Right lobe of liver (tissue), 4 donors: ENCODE measurements at regions not wholly inside any gene's neighbourhood (a gene's known extent, or its start where the extent isn't known, plus 50 kb on each side); places are given as distances from the start of the nearest gene placed in this dataset.

Source experiments
- CTCF ChIP-seq, 4 donors: fragments of 200-600 bp in 3 of 4; fragments of 450-650 bp in 1 of 4; IDR thresholded peaks; one replicate each; pipeline versions ENCODE4 v1.5.1 to v1.8.0; 2016 to 2022; ENCODE audit warnings: antibody characterized with exemption in 4 of 4, mild to moderate bottlenecking in 2 of 4
- POLR2A ChIP-seq: fragments of 450-650 bp; IDR thresholded peaks from one replicate; pipeline ENCODE4 v1.6.1; 2017; ENCODE audit warnings: antibody characterized with exemption, mild to moderate bottlenecking
- donor health status: DM: no; HTN: no; CAD: no.
- donor health status: DM: no; HTN: no; CAD: no.
- donor health status: DM: no; HTN: yes; CAD: no.

GRCh38 chr3:8290611-8291010 is 211.0 kb upstream of the LMCD1 start:
- TF ChIP-seq CTCF (IDR thresholded peaks at IDR 0.05) (no peak), POLR2A (no peak)
